Upper lobe of right lung (tissue), 1 donor: ENCODE measurements at regions not wholly inside any gene's neighbourhood (a gene's known extent, or its start where the extent isn't known, plus 50 kb on each side); places are given as distances from the start of the nearest gene placed in this dataset.

Experiments used
- ATAC-seq: fragments of 200-7000 bp; cut with Tn5 transposase; one replicate; pipeline ENCODE4 v1.9.1; 2020; ENCODE audit warnings: mild to moderate bottlenecking, moderate library complexity
- DNase-seq: peaks from one replicate; pipeline ENCODE4 v3.0.0-alpha.2; 2020
- H3K27ac ChIP-seq: fragments of 200-600 bp; one replicate; pipeline ENCODE4 v1.8.0; 2022
- H3K27me3 ChIP-seq: fragments of 200-600 bp; one replicate; pipeline ENCODE4 v1.8.0; 2022; ENCODE audit warnings: mild to moderate bottlenecking
- H3K36me3 ChIP-seq: fragments of 200-600 bp; one replicate; pipeline ENCODE4 v1.8.0; 2022
- H3K4me1 ChIP-seq: fragments of 200-600 bp; one replicate; pipeline ENCODE4 v1.8.0; 2022
- H3K4me3 ChIP-seq: fragments of 200-600 bp; one replicate; pipeline ENCODE4 v1.8.0; 2022; ENCODE audit warnings: mild to moderate bottlenecking
- H3K9me3 ChIP-seq: fragments of 200-600 bp; one replicate; pipeline ENCODE4 v1.8.0; 2022
- CTCF ChIP-seq: fragments of 200-600 bp; IDR thresholded peaks from one replicate; pipeline ENCODE4 v1.8.0; 2022; ENCODE audit warnings: antibody characterized with exemption
- intact Hi-C: fragments of 100-400 bp; cut with DNase I; formaldehyde crosslinking; loops from one replicate; pipeline ENCODE4 v1.11.0; 2022
- donor health status: DM: no; HTN: yes; CAD: no; lungs with severe emphysema.

- Histone ChIP-seq H3K36me3 (no peaks in the 10 kb centered on the region), H3K4me3 (no peak overlapping the region), H3K27ac (no peak overlapping the region), H3K4me1 (no peaks in the 10 kb centered on the region), H3K27me3 (no peaks in the 10 kb centered on the region), H3K9me3 (no peaks in the 10 kb centered on the region)
- no peak for DNase-seq
- no peak for TF ChIP-seq CTCF
- no peak for ATAC-seq
- intact Hi-C loops, result no loop called here
Observed at GRCh38 chr12:91579516-91580263, 397.1 kb upstream of the DCN start.

- Histone ChIP-seq H3K4me3 (peak overlapping the region; percentile 36), H3K36me3 (no peaks in the 10 kb centered on the region), H3K4me1 (no peaks in the 10 kb centered on the region), H3K27me3 (no peaks in the 10 kb centered on the region), H3K27ac (no peak overlapping the region), H3K9me3 (no peaks in the 10 kb centered on the region)
- intact Hi-C loops, result no loop called here
- ATAC-seq (peak; percentile 73), DNase-seq (no peak)
- peak; percentile 74 for TF ChIP-seq CTCF
Observed at GRCh38 chr12:91577586-91578539, 395.2 kb upstream of the DCN start.

- H3K27ac ChIP-seq, result no peak overlapping the region
- no peak for DNase-seq
Observed at GRCh38 chr12:91576432-91576831, 393.8 kb upstream of the DCN start.

GRCh38 chr12:91575630-91576029 lies 393.0 kb upstream of the DCN start:
- no peaks in the 10 kb centered on the region for H3K27me3 ChIP-seq
- H3K36me3 ChIP-seq, result no peaks in the 10 kb centered on the region
- no peak overlapping the region for H3K4me3 ChIP-seq
- DNase-seq, result no peak
- no peaks in the 10 kb centered on the region for H3K4me1 ChIP-seq
- intact Hi-C loops, result no loop called here
- TF ChIP-seq CTCF, result no peak
- no peak for ATAC-seq
- no peaks in the 10 kb centered on the region for H3K9me3 ChIP-seq
- H3K27ac ChIP-seq, result no peak overlapping the region

More at GRCh38 chr12:91576432-91576831, 393.8 kb upstream of the DCN start:
- Histone ChIP-seq H3K9me3 (no peaks in the 10 kb centered on the region), H3K4me3 (no peak overlapping the region), H3K27me3 (no peaks in the 10 kb centered on the region), H3K36me3 (no peaks in the 10 kb centered on the region), H3K4me1 (no peaks in the 10 kb centered on the region)
- ATAC-seq, result no peak
- intact Hi-C loops, result no loop called here
- no peak for TF ChIP-seq CTCF

- Histone ChIP-seq H3K36me3 (no peaks in the 10 kb centered on the region), H3K4me1 (no peaks in the 10 kb centered on the region), H3K27ac (no peak overlapping the region), H3K4me3 (no peak overlapping the region), H3K9me3 (no peaks in the 10 kb centered on the region), H3K27me3 (no peaks in the 10 kb centered on the region)
- DNase-seq (no peak), ATAC-seq (no peak)
- intact Hi-C loops, result no loop called here
- TF ChIP-seq CTCF, result no peak
Observed at GRCh38 chr12:91574975-91575374, 392.4 kb upstream of the DCN start.
